ENCODE measurements at regions not wholly inside any gene's neighbourhood (a gene's known extent, or its start where the extent isn't known, plus 50 kb on each side); places are given as distances from the start of the nearest gene placed in this dataset.

GRCh38 chr14:58697930-58698642, 60.3 kb downstream of the DACT1 start:
- DNase-seq, result no peak

GRCh38 chr14:58699681-58700205, 62.0 kb downstream of the DACT1 start:
- no peak for DNase-seq

- no peak for DNase-seq
Observed at GRCh38 chr14:58701156-58701555, 63.4 kb downstream of the DACT1 start.

- DNase-seq, result no peak
Observed at GRCh38 chr14:58701604-58702003, 63.8 kb downstream of the DACT1 start.

- no peak for DNase-seq
Observed at GRCh38 chr14:58702441-58703160, 64.8 kb downstream of the DACT1 start.

- no peak for DNase-seq
Observed at GRCh38 chr14:58703161-58703506, 65.4 kb downstream of the DACT1 start.

- no peak for DNase-seq
Observed at GRCh38 chr14:58705066-58705465, 67.3 kb downstream of the DACT1 start.

- no peak for DNase-seq
Observed at GRCh38 chr14:58707949-58708348, 70.2 kb downstream of the DACT1 start.

GRCh38 chr14:58709949-58710348, 72.2 kb downstream of the DACT1 start:
- DNase-seq, result no peak

- no peak for DNase-seq
Observed at GRCh38 chr14:58711382-58711781, 73.6 kb downstream of the DACT1 start.

GRCh38 chr14:58712357-58712756, 74.6 kb downstream of the DACT1 start:
- DNase-seq, result no peak

- DNase-seq, result no peak
Observed at GRCh38 chr14:58713677-58714076, 75.9 kb downstream of the DACT1 start.

- DNase-seq, result no peak
Observed at GRCh38 chr14:58716706-58717105, 78.9 kb downstream of the DACT1 start.

GRCh38 chr14:58717211-58717610, 79.4 kb downstream of the DACT1 start:
- DNase-seq, result no peak

GRCh38 chr14:58717813-58718212, 80.1 kb downstream of the DACT1 start:
- no peak for DNase-seq

- no peak for DNase-seq
Observed at GRCh38 chr14:58718226-58719205, 80.8 kb downstream of the DACT1 start.

GRCh38 chr14:58721723-58722122, 84.0 kb downstream of the DACT1 start:
- DNase-seq, result no peak

GRCh38 chr14:58722441-58722840, 84.7 kb downstream of the DACT1 start:
- no peak for DNase-seq

- DNase-seq, result no peak
Observed at GRCh38 chr14:58724206-58724605, 86.4 kb downstream of the DACT1 start.

- DNase-seq, result no peak
Observed at GRCh38 chr14:58724702-58725101, 86.9 kb downstream of the DACT1 start.

- no peak for DNase-seq
Observed at GRCh38 chr14:58725226-58725625, 87.5 kb downstream of the DACT1 start.

GRCh38 chr14:58725871-58726270, 88.1 kb downstream of the DACT1 start:
- DNase-seq, result no peak

- no peak for DNase-seq
Observed at GRCh38 chr14:58730792-58731464, 93.2 kb downstream of the DACT1 start.

Measured in stimulated activated CD4-positive, alpha-beta T cell treated with anti-CD3 and anti-CD28 coated beads, Interleukin-4, amount 100 ng/mL, for 1 hour (primary cell).